C1 segment of cervical spinal cord (tissue), 14 donors: ENCODE measurements at regions not wholly inside any gene's neighbourhood (a gene's known extent, or its start where the extent isn't known, plus 50 kb on each side); places are given as distances from the start of the nearest gene placed in this dataset.

Source experiments
- DNase-seq, 14 donors: peaks; one replicate each; lab custom pipeline; 2025; lab: John Stamatoyannopoulos, UW

DNA sequence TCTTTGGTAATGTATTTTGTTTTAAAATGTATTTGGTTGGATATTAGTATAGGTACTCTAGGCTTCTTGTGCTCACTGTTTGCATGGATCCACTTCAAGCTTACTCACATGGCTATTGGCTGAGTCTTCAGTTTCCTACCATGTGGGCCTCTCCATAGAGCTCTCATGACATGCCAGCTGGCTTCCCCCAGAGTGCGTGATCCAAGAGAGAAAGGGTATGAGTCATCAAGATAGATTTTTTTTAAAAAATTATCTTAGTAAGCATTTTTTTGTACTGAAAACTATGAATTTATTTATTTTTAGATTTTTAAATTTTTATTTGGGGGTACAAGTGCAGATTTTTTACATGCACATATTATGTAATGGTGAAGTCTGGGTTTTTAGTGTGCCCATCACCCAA lies 219.1 kb upstream of the AMOT start:
- DNase-seq, result no peak

DNA sequence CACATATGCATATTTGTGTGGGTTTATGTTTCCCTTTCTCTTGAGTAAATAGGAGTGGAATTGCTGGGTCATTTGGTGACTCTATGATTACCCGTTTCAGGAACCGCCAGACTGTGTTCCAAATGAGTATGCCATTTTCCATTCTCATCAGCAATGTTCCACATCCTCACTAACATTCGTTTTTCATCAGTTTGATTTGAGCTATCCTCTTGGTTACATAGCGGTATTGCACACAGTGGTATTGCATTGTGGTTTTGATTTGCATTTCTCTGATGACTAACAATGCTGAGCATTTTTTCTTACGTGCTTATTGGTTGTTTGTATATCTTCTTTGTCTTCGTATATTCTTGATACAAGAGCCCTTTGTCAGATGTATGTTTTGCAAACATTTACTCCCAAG lies 218.0 kb upstream of the AMOT start:
- DNase-seq, result no peak

DNA sequence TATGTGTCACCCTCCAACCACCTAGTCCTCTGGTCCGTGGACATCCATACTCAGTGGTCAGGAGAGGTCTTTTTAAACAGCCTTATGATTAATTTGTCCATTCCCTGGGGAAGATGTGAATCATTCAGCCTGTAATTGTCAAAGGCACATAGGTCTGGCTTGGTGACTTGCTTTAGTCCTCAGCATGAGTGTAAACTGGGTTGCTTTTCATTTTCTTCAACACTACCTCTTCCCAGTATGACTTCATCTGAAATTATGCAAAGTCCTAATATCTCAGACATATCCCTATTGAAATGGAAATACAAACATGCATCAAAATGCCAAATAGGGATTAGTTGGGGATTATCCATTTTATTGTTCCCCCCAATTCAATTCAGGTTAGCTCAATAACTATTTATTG lies 208.3 kb upstream of the AMOT start:
- DNase-seq, result no peak

DNA sequence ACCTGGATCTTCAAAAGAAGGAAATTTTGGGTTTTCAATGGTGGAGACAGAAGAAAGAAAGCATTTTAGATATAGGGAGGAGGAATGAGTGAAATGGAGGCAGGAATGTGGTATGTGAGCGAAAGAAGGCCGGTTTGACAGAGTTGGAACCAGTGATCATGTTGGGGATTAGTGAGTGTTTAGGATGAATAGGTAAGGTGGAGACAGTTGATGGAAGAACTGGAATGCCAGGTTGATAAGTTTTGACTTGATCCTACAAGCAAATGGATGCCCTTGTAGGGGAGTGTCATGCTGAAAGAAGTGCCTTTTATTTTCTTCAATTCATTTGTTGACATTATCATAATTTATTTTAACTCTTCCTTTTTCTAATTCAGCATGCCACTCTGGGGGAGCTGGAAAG lies 207.8 kb upstream of the AMOT start:
- no peak for DNase-seq

DNA sequence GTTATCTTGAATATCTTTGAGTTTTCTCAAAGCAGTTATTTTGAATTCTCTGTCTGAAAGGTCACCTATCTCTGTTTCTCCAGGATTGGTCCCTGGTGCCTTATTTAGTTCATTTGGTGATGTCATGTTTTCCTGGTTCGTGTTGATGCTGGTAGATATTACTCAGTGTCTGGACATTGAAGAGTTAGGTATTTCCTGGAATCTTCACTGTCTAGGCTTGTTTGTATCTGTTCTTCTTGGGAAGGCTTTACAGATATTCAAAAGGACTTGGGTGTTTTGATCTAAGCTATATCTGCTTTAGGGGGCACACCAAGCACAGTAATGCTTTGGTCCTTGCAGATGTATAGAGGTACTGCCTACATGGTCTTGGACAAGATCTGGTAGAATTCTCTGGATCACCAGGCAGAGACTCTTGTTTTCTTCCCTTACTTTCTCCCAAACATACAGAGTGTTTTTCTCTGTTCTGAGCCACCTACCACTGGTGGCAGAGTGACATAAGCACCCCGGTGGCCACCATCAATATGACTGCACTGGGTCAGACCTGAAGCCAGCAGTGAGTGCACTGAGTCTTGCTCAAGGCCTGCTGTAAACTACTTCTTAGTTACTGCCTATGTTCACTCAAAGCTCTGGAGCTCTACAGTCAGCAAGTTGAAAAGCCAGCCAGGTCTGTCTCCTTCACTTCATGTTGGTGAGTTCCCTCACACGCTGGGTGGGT lies 193.5 kb upstream of the AMOT start:
- DNase-seq, result no peak

DNA sequence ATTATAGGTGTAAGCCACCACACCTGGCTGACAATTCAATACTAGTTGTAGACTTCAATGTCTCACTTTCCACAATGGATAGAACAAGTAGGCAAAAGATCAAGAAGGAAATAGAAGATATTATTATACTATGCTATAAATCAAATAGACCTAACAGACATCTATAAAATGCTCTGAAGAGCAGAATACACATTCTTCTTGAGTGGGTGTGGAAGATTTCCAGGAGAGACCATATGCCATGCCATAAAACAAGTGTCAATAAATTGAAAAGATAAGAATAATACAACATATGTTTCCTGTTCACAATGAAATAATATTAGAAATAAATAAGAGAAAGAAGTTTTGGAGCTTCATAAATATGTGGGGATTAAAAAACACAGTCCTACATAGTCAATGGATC lies 179.3 kb upstream of the AMOT start:
- DNase-seq, result no peak

DNA sequence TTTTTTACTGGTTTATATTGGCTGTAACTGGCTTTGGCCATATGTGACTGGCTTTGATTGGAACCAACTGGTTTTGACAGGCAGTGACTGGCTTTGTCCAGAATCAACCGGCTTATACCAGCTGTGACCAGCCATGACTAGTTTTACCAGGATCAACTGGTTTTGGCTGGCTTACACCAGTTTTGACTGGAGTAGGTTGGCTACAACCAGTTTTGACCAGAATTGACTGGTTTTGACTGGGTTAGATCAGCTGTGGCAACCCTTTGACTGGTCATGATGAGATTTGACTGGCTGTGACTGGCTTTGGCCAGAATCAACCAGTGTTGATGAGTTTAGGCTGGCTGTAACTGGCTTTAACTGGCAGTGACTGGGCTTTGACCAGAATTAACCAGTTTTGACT lies 169.2 kb upstream of the AMOT start:
- DNase-seq, result no peak

DNA sequence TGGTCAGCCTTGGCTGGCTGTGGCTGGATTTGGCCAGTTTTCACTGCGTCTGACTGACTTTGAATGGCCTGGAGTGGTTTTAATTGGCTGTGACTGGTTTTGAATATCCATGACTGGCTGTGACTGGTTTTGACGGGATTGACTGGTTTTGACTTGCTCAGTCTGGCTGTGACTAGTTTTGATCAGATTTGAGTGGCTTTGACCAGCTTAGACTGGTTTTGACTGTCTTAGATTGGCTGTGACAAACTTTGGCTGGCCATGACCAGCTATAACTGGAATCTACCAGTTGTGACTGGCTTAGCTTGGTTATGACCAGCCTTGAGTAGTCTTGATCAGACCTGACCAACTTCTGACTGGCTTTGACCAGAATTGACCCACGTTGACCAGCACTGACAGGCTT lies 168.4 kb upstream of the AMOT start:
- no peak for DNase-seq

DNA sequence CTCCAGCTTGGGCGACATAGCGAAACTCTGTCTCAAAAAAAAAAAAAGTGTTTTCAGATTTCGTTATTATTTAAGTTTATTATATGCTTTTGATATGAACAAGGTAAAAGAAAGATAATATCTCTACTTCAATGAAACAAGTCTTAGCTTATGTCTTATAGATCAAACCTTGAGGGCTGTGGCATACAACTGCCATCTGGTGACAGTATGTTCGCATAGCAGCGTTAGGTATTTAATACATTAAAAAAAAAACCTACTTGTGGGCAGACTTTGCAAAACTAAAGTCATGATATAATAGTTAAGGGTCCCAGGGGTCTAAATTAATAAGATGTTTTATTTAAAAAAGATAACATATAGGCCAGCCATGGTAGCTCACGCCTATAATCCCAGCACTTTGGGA lies 161.2 kb upstream of the AMOT start:
- no peak for DNase-seq

DNA sequence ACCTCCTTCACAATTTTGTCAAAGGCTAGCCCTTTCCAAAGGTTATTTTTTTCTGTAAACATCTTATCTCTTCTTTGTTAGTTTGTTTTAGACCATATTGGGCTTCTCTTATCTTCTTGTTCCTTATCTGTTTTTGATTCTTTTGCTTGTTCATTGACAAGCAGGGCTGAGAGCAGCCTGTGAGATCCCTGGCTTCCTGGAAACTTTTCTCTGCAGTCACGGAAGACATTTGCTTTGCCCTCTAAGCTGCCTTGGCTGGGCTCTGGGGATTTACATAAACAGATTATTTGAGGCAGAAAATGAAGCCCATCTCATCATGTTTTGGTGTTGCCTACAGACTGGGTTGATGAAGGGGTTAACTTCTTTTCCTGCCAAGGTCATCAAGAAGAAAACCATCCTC lies 157.4 kb upstream of the AMOT start:
- no peak for DNase-seq

DNA sequence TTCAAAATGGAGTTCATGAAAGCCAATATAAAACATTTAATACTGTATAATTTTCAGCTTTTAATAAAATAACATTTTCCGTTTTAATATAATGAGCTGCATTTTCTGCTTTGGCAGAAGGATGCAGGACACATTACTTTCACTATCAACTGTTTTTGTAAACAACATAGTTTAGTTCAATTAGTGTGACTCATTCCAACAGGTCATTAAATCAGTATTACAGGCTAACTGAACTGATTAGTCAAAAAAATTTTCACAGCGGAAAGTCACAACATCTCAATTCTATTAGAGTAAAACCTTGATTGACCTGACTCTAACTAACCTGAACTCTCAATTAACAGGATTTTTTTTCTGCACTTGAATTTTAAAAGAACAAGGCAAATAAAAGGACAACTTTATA lies 151.2 kb upstream of the AMOT start:
- no peak for DNase-seq

DNA sequence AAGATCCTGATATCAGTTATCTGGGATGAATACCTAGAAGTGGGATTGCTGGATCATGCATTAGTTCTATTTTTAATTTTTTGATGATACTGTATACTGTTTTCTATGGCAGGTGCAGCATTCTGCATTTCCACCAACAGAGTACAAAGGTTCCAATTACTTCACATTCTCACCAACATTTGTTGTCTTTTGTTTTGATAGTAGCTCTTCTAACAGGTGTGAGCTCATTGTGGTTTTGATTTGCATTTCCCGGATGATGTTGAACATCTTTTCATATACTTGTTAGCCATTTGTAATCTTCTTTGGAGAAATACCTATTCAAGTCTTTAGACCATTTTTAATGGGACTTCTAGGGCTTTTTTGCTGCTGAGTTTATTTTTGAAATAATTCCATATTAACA lies 139.2 kb upstream of the AMOT start:
- DNase-seq, result no peak

DNA sequence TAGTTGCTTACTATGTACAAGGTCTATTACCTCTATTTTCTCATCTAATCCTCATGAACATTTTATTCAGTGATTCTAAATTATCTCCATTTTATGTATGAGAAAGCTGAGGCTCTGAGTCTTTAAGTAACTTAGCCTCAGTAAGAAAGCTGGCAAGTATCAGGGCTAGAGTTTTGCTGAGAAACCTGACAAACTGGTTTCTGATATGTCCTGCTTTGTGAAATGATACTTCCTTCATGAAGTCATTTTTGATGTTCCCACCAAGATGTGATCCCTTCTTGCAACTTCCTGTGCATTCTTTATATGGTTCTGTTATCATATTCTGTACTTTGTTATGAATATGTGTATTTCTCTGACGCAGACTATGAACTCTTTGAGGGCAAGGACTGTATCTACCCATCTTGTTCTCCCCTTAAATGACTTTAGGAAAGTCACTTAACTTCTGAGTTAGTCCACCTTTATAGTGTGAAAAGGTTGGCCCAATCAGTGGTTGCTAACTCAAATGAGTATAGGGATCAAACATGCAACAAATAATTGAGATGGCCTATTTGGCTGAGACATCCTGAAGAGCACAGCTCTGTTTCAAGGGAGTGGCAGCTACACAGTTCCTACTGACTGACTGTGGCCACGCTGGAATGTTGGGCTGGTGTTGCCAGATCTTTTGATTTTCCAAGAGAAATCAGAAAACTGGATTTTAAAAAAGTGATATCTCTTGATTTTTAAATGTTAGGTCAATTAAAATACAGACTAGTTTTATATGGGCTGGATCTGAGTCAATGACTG lies 127.9 kb upstream of the AMOT start:
- DNase-seq, result no peak

DNA sequence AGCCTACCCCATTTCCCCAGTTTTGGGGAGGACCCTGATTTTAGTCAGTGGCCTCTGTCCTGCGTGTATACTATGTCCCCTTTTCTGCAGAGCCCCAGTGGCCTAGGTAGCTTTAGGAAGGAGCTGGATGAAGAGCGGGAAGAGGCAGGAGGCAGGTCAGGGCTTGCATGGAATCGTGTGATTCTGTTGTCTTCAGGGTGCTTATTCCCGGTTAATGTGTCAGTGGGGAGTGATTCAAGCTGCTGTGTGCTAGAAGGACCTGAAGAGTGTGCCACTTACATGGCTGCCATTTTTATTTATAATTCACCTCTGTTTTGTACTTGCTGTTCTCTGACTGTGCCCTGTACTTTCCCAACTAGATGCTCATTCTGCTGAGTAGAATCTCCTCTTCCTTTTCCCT lies 127.3 kb upstream of the AMOT start:
- DNase-seq, result no peak

DNA sequence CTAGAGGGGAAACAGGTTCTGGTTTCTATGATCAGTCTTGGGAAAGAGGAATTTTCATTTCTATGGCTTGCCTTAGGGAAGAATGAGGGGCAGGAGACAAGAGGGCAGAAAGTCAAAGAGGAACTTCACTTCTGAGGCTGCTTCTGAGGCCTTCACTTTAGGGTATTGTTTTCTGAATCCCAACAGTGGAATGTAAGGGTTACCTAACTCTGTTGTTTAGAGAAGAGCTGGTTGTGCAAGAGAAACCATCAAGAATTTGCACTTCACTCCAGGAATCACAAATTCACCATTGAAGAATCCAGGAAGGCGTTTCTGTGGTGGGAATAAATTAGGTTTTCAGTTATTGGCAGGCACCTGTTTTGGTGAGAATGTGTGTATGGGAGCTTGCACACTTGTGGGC lies 126.7 kb upstream of the AMOT start:
- no peak for DNase-seq

DNA sequence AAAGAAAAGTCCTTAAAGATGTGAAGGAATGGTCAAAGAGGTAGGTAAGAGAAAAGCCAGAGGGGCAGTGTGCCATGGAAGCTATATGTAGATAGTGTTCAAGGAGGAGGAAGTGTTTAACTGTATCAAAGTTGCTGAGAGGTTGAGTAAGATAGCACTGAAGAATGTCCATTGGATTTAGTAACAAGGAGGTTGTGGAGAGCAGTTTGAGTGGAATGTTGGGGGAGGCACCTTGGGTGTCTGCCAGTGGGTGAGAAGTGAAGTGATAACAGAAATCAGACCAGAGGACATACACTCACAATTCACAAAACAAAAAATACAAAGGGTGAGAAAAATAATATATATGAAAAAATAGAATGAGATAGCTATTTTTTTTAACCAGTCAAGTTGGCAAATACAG lies 121.3 kb upstream of the AMOT start:
- DNase-seq, result no peak

DNA sequence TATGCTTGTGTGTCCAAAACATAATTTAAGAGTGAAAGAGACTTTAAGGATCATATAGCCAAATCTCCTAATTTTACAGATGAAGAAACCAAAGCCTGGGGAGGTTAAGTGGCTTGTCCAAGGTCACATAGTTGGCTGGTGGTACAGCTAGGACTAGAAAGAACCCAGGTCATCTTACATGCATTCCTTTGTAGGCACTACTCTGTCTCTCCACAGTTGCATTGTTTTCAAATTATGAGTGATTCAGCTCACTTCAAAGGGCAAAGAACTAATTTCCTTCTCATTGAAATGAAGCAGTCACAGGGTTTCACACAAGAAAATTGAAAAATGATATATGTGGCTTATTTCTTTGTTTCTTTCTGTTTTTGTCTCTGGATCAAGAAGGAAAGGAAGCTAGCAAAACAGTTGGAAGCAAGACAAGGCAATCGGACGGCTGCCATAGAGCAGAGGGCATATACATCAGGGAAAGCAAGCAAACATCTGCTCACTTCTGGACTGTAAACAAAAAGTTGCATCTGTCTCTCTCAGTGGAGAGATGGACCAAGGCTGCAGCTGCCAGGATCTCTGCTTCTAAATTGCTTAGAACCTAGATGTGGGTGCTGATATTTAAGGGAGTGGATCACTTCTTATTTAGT lies 107.5 kb upstream of the AMOT start:
- no peak for DNase-seq

DNA sequence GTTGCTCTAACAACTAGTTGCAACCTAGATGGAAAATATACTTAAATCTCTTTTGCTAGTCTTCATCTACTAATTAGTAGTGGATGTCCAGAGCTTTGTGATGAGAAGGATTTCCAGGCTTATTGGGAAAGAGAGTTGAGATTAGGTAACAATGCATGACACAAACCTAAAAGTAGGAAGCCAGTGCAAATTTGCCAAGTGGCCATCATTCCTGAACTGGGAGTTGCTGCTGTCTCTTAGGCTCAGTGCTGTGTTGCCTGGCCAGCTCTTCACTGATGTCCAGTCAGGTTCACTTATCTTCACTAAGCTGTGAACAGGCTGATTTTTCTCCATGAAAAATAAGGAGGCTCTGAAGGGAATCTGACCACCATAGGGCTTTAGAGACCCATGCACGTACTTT lies 105.6 kb upstream of the AMOT start:
- DNase-seq, result no peak

DNA sequence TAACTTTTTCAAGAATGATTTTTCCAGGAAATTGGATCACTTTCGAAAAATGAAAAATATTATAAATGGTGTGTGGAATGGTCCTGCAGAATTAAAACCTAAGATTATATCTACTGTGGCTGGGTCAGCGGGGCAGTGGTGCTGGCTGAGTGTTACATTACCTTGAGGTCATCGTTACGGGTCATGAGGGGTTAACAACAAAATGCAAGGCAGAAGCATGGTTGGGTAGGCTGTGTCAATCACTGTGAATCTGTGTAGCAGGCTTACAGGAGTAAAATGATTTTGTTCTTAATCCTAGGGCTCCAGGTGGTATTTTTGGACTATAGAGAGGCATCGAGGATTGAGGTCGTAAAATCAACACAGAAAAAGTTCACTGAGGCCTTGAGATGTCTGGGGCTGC lies 105.2 kb upstream of the AMOT start:
- no peak for DNase-seq

DNA sequence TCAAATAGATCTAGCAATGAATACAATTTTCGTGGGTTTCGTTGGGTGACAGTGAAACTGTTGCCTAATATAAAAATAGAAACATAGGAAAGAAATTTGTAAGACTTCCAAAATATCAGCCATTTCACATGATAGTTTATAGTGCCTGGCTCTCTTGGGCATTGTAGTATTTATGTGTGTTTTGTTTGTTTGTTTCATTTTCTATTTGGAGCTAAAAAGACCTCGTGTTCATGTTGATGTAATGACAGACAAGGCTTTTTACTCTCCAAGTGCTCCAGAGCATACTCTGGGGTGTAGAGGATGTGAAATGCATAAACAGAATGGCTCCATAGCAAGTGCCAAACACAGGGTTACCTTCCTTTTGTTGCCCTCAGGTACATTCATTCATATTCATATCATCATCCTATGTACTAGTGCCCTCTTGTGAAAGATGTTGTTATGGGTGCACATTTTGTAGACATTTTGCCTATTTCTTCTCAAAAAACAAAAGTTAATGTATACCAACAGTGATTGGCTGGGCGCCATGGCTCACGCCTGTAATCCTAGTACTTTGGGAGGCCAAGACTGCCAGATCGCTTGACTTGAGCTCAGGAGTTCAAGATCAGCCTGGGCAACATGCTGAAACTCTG lies 100.7 kb upstream of the AMOT start:
- no peak for DNase-seq

DNA sequence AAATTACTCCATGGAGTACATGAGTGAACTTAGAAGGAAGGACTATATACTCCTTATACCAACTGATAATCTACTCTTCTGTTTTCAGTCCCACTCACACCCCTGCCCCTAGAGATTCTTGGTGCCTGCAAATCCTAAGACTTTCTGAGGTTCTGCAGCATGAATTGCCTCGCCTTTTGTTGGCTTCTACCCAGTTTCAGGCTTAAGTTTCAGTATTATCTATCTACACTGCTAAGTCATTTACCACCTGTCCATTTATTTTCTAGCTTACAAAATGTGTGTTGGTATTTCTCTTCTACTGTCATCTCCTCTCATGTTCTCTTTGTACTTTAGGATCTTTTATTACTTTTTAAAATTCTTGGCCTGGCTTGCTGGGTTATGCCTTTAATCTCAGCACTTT lies 94.4 kb upstream of the AMOT start:
- no peak for DNase-seq

DNA sequence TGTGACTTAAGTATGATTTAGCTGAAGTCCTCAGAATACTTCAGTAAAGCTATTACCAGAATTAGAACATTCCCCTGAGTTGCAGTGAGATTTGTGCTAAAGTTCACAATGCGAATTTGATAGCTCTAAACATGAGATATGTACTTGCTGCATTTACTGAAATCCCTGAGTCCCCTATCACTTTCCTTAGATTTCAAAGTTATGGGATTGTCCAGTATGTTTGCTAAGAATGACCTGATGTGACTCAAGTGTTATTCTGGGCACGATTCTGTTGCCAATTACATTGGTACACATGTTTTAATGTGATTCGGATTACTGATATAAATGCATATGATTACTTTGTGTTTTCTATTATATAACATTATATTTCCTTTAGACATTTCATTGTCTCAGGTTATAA lies 91.3 kb upstream of the AMOT start:
- DNase-seq, result no peak

DNA sequence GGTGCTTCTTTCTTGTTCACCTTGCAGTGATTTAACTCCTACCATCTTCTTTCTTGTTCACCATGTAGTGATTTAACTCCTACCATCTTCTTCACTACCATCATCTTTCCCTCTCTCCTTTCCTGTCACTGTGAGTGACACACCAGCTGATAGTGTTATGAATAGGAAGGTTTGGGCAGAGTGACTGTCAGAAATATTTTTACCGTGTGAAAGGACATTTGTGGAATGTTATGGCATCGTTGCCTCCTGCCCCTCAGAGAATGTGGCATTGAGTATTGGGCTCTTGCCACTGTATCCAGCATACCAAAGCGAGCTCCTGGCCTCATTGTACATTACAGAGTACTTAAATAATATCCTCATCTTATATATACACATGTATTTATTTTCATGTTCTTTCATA lies 90.8 kb upstream of the AMOT start:
- DNase-seq, result no peak
